Heart left ventricle (tissue), 16 donors: ENCODE measurements at regions not wholly inside any gene's neighbourhood (a gene's known extent, or its start where the extent isn't known, plus 50 kb on each side); places are given as distances from the start of the nearest gene placed in this dataset.
A peak's percentile ranks its signal among the peaks of the same experiment; 100 is the strongest.

Source experiments
- ATAC-seq, 4 donors: fragments of 200-7000 bp; cut with Tn5 transposase; one replicate each; pipeline ENCODE4 v1.9.1; 2020 to 2022; ENCODE audit warnings: moderate library complexity in 4 of 4, mild to moderate bottlenecking in 3 of 4, moderate number of reproducible peaks in 1 of 4
- DNase-seq, 5 donors: peaks; one replicate each; pipeline ENCODE4 v3.0.0-alpha.2; 2020
- H3K27ac ChIP-seq, 12 donors: fragments of 200-600 bp; sonication (generic) in 4 of 12; one replicate each; pipeline versions ENCODE4 v1.5.0 to v1.8.0; 2016 to 2022; ENCODE audit warnings: mild to moderate bottlenecking in 2 of 12
- H3K27me3 ChIP-seq, 9 donors: fragments of 200-600 bp; sonication (generic) in 2 of 9; one replicate each; pipeline versions ENCODE4 v1.5.1 to v1.8.0; 2016 to 2022; ENCODE audit warnings: mild to moderate bottlenecking in 3 of 9
- H3K36me3 ChIP-seq, 9 donors: fragments of 200-600 bp; sonication (generic) in 2 of 9; one replicate each; pipeline versions ENCODE4 v1.5.0 to v1.8.0; 2018 to 2022; ENCODE audit warnings: mild to moderate bottlenecking in 2 of 9
- H3K4me1 ChIP-seq, 12 donors: fragments of 200-600 bp; sonication (generic) in 4 of 12; one replicate each; pipeline versions ENCODE4 v1.5.0 to v1.8.0; 2016 to 2022; ENCODE audit warnings: mild to moderate bottlenecking in 3 of 12
- H3K4me3 ChIP-seq, 12 donors: fragments of 200-600 bp; sonication (generic) in 4 of 12; one replicate each; pipeline versions ENCODE4 v1.5.0 to v1.8.0; 2017 to 2022; ENCODE audit warnings: mild to moderate bottlenecking in 9 of 12, moderate library complexity in 4 of 12
- H3K9me3 ChIP-seq, 12 donors: fragments of 200-600 bp; sonication (generic) in 4 of 12; one replicate each; pipeline versions ENCODE4 v1.5.0 to v1.8.0; 2016 to 2022; ENCODE audit warnings: mild to moderate bottlenecking in 1 of 12
- POLR2A ChIP-seq, 2 donors: fragments of 450-650 bp; IDR thresholded peaks; one replicate each; pipeline ENCODE4 v1.6.1; 2017; ENCODE audit warnings: antibody characterized with exemption in 2 of 2, mild to moderate bottlenecking in 2 of 2, moderate library complexity in 2 of 2
- WGBS, 4 donors: extraction: QIAGEN DNeasy Blood & Tissue Kit in 2 of 4; methylation state at CpG; one replicate each; pipeline versions ENCODE4 v1.1.5 to v1.1.7; 2013 to 2018; 5-methylcytosine and 5-hydroxymethylcytosine counted together
- intact Hi-C, 10 donors: fragments of 100-400 bp; cut with DNase I; formaldehyde crosslinking; loops; one replicate each; pipeline versions ENCODE4 v1.11.1 to v1.14.2; 2022
- TF ChIP-seq, protein P1 (sequence below), 12 donors: fragments of 200-600 bp; sonication (generic) in 4 of 12; IDR thresholded peaks; one replicate each; pipeline versions ENCODE4 v1.5.0 to v1.8.0; 2018 to 2022; ENCODE audit warnings: antibody characterized with exemption in 12 of 12, mild to moderate bottlenecking in 5 of 12
- donor health status: ischemic (EF 13 %, LVEDD 7.1; RV severe dilation, severe dysfunction).
- donor health status: healthy with polysubstance abuse.
- donor health status: DM: no; HTN: yes; CAD: no.
- donor health status: DM: no; HTN: no; CAD: no.
- donor health status: ischemic (EF 25% LVEDD 6.9; RV normal size, moderate dysfunction).
- donor health status: ischemic (EF 25% LVEDD 5.7; RV mildly dilated, moderate dysfunction).
- donor health status: healthy.
- donor health status: DM: yes; HTN: yes; CAD: no.
- donor health status: ischemic (EF 35%, LVEDD 5.7; RV mildly dilated, moderate dysfunction).
- donor health status: nonischemic (EF 11% LVEDD 7.7; RV severe dilation, severe dysfunction).
- donor health status: DM: yes; HTN: yes; CAD: no.
- donor health status: PGD.
- donor health status: ischemic (EF 29% LVEDD 5.4; RV normal size, mild dysfunction).
- donor health status: nonischemic (EF 23%, LVEDD 6.1; RV moderate dilation, normal function).

DNA sequence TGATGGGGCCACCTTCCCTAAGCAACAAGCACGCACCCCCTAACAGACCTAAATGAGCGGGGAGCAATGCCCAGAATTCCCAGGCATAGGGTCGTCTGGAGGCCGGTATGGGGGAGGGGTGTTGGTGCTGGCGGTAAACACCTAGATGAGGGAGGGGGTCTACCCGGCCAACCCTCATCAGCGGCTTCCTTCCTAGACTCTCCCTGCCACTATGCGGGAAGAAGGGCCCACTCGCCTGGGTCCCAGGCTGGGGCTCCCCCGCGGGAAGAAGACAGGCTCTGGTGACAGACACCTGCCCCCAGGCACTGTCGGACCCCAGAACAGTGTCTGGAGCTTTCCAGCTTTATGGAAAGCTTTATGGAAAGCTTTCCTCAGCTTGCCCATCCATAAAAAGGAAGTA is 519.0 kb upstream of the SEMA6A start:
- H3K4me3 ChIP-seq: no peak overlapping the region
- no peak overlapping the region for H3K27ac ChIP-seq
- H3K36me3 ChIP-seq: no peaks in the 10 kb centered on the region
- H3K9me3 ChIP-seq: no peaks in the 10 kb centered on the region
- DNase-seq (no peak), ATAC-seq (no peak)
- no peak for TF ChIP-seq POLR2A (IDR thresholded peaks at IDR 0.05)
- TF ChIP-seq, protein P1, sequence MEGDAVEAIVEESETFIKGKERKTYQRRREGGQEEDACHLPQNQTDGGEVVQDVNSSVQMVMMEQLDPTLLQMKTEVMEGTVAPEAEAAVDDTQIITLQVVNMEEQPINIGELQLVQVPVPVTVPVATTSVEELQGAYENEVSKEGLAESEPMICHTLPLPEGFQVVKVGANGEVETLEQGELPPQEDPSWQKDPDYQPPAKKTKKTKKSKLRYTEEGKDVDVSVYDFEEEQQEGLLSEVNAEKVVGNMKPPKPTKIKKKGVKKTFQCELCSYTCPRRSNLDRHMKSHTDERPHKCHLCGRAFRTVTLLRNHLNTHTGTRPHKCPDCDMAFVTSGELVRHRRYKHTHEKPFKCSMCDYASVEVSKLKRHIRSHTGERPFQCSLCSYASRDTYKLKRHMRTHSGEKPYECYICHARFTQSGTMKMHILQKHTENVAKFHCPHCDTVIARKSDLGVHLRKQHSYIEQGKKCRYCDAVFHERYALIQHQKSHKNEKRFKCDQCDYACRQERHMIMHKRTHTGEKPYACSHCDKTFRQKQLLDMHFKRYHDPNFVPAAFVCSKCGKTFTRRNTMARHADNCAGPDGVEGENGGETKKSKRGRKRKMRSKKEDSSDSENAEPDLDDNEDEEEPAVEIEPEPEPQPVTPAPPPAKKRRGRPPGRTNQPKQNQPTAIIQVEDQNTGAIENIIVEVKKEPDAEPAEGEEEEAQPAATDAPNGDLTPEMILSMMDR (IDR thresholded peaks at IDR 0.05): no peak
- WGBS, 4 donors: 92 to 97% (median 96%) methylated on average over 12 of the region's 12 CpGs
- H3K4me1 ChIP-seq: peaks cover 0 to 3% (median 0%) of the 10 kb centered on the region in 12 donors
- no peaks in the 10 kb centered on the region for H3K27me3 ChIP-seq
- intact Hi-C loops: no loop called here

DNA sequence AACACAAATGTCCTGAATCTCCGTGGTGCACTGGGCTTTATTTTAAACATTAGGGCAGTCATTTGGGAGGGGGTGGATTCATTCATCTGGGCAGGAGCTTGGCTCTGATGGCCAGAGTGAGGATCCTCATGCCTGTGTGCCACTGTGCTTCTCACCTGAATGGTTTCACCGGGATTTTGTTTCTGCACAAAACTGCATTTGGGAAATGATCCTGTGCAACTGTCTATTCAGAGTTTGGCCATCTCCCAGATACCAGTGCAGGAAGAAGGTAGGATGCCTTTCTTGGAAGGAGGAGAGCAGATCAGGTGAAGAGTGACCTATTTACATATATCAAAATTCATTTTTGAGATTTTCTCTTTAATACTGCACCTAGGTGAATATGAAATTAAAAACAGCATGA is 514.4 kb upstream of the SEMA6A start:
- no peak for ATAC-seq
- WGBS, 4 donors: 82 to 93% (median 85%) methylated on average over 2 of the region's 2 CpGs
- no peaks in the 10 kb centered on the region for H3K36me3 ChIP-seq
- H3K4me3 ChIP-seq: no peak overlapping the region
- no peak overlapping the region for H3K27ac ChIP-seq
- intact Hi-C loops: loop anchor here in 1 of 10 donors (5.0 kb wide), 1 partner anchor 43 kb away; no protein-coding TSS in a partner anchor
- no peaks in the 10 kb centered on the region for H3K9me3 ChIP-seq
- no peak for DNase-seq
- TF ChIP-seq, protein P1 (IDR thresholded peaks at IDR 0.05): no peak
- TF ChIP-seq POLR2A (IDR thresholded peaks at IDR 0.05): no peak
- no peaks in the 10 kb centered on the region for H3K27me3 ChIP-seq
- peaks cover 0 to 3% (median 0%) of the 10 kb centered on the region in 12 donors for H3K4me1 ChIP-seq

DNA sequence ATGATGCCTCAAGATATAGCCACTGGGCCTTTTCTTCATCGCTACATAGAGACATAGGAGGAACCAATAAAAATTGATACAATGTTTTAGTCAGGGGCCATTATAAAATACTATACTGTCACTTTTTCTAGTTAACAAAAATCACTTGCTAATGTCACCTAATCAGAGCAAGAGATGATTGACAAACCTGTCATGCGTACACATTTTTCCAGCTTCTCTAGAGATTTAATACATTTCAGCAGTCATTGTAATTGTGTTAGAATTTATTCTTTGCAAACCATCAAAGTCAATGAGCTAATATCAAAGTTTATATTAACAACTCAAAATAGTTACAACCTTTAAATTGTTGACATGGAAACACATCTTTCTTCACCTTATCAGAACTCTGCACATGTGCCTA is 513.6 kb upstream of the SEMA6A start:
- WGBS, 4 donors: 95 to 97% (median 96%) methylated on average over 2 of the region's 2 CpGs
- intact Hi-C loops: loop anchor here in 1 of 10 donors (5.0 kb wide), 1 partner anchor 44 kb away; no protein-coding TSS in a partner anchor
- ATAC-seq: no peak

DNA sequence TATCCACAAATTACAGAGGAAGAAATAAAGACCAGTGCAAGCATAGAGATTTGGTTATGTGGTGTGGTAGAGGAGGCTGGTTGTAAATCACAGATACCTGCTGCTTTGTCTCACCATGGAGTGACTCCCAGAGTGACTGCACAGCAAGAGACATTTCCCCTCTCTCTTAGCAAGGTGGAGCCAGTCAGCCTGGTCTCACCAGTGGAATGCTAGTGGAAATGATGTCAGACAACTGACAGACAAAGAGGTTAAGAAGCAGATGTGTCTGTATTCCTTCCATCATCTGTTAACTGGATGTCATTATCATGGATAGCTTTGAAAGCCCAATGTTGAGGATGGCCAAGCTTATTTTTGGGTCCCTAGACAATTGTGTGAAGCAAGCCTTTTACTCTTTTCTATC is 509.4 kb upstream of the SEMA6A start:
- DNase-seq (no peak), ATAC-seq (no peak)
- H3K36me3 ChIP-seq: no peaks in the 10 kb centered on the region
- no peak for TF ChIP-seq POLR2A (IDR thresholded peaks at IDR 0.05)
- TF ChIP-seq, protein P1 (IDR thresholded peaks at IDR 0.05): peak in 2 of 12 donors; percentile 12 to 15
- intact Hi-C loops: no loop called here
- no peak overlapping the region for H3K27ac ChIP-seq
- no peaks in the 10 kb centered on the region for H3K4me1 ChIP-seq
- H3K27me3 ChIP-seq: no peaks in the 10 kb centered on the region
- no peaks in the 10 kb centered on the region for H3K9me3 ChIP-seq
- no peak overlapping the region for H3K4me3 ChIP-seq

More for the DNA sequence above, 513.6 kb upstream of the SEMA6A start:
- no peak for TF ChIP-seq POLR2A (IDR thresholded peaks at IDR 0.05)
- TF ChIP-seq, protein P1 (IDR thresholded peaks at IDR 0.05): no peak
- no peak for DNase-seq
- Histone ChIP-seq H3K4me1 (peaks cover 0 to 3% (median 0%) of the 10 kb centered on the region in 12 donors), H3K27me3 (no peaks in the 10 kb centered on the region), H3K27ac (no peak overlapping the region), H3K36me3 (no peaks in the 10 kb centered on the region), H3K4me3 (no peak overlapping the region), H3K9me3 (no peaks in the 10 kb centered on the region)
